Testis (tissue), 2 donors: ENCODE measurements at regions not wholly inside any gene's neighbourhood (a gene's known extent, or its start where the extent isn't known, plus 50 kb on each side); places are given as distances from the start of the nearest gene placed in this dataset.

ENCODE experiments used
- CTCF ChIP-seq, 3 experiments: fragments of 450-650 bp in 2 of 3; fragments of 200-600 bp in 1 of 3; sonication (generic) in 1 of 3; IDR thresholded peaks; one replicate each; pipeline ENCODE4 v1.5.1; 2016 to 2019; ENCODE audit warnings: antibody characterized with exemption in 3 of 3, mild to moderate bottlenecking in 2 of 3, moderate library complexity in 1 of 3
- POLR2A ChIP-seq: fragments of 450-650 bp; IDR thresholded peaks from one replicate; pipeline ENCODE4 v1.6.1; 2017; ENCODE audit warnings: antibody characterized with exemption, mild to moderate bottlenecking, moderate library complexity

GRCh38 chr5:174526177-174526576, 198.2 kb upstream of the MSX2 start:
- TF ChIP-seq POLR2A, result no peak
- TF ChIP-seq CTCF (IDR thresholded peaks at IDR 0.05), result no peak
